Activated B cell treated with CpG ODN at 0.5 μM for 24 hours (primary cell): ENCODE measurements at regions not wholly inside any gene's neighbourhood (a gene's known extent, or its start where the extent isn't known, plus 50 kb on each side); places are given as distances from the start of the nearest gene placed in this dataset.

ENCODE experiments used
- ATAC-seq: fragments of 200-7000 bp; cut with Tn5 transposase; one replicate; pipeline ENCODE4 v1.10.0; 2021; ENCODE audit warnings: low read depth, mild to moderate bottlenecking, moderate library complexity
- CTCF ChIA-PET: fragments of 350-600 bp; sonication (Branson Sonifier 250); formaldehyde crosslinking; loops from one replicate; lab custom pipeline; 2021; ENCODE audit warnings: antibody characterized with exemption; lab: Charles Lee
- POLR2A ChIA-PET: fragments of 350-600 bp; sonication (Branson Sonifier 250); formaldehyde crosslinking; loops from one replicate; lab custom pipeline; 2021; ENCODE audit warnings: antibody characterized with exemption; lab: Charles Lee
- DNase-seq: peaks from one replicate; pipeline ENCODE4 v3.0.0; 2022
- H3K27ac Mint-ChIP-seq: one replicate; pipeline ENCODE4 v1.8.0; 2020; ENCODE audit warnings: mixed read lengths
- H3K27me3 Mint-ChIP-seq: one replicate; pipeline ENCODE4 v1.8.0; 2021; ENCODE audit warnings: mixed read lengths
- H3K36me3 Mint-ChIP-seq: one replicate; pipeline ENCODE4 v1.8.0; 2021; ENCODE audit warnings: low read depth, mixed read lengths
- H3K4me1 Mint-ChIP-seq: one replicate; pipeline ENCODE4 v1.8.0; 2021; ENCODE audit warnings: mixed read lengths
- H3K4me3 Mint-ChIP-seq: one replicate; pipeline ENCODE4 v1.8.0; 2020; ENCODE audit warnings: mild to moderate bottlenecking, mixed read lengths
- H3K9me3 Mint-ChIP-seq: one replicate; pipeline ENCODE4 v1.8.0; 2020; ENCODE audit warnings: mixed read lengths
- CTCF ChIP-seq: fragments of 200-600 bp; IDR thresholded peaks from one replicate; pipeline ENCODE4 v1.8.0; 2022; ENCODE audit warnings: antibody characterized with exemption, mild to moderate bottlenecking
- intact Hi-C: fragments of 100-400 bp; cut with micrococcal nuclease; formaldehyde crosslinking; loops from one replicate; pipeline ENCODE4 v1.15.1; 2024

DNA sequence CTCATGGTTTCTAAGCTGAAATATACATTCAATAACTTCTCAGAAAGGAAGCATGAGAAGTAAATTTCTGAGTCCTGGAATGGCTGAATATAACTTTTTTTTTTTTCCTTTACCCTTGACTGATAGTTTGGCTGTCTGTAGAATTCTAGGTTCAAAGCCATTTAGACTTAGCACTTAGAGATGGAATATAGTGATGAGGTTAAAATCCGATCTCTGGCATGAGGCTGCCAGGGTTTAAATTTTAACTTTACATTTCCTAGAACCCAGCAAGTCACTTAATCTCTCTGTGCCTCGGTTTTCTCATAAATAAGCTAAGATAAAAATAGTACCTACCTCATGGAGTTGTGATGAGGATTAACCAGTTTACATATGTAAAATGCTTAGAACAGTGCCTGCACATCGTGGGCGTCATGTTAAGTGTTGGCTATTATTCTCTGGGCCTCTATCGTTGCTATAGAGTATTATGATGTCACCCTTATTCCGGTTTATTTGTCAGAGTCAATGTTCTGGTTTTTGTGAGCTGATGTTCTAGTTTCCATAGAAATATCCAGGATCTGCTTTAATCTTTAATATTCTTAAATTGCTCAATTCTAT, 199.8 kb upstream of the TLE3 start:
- Mint-ChIP-seq H3K36me3 (no peaks in the 10 kb centered on the region), H3K27me3 (no peaks in the 10 kb centered on the region), H3K9me3 (no peaks in the 10 kb centered on the region), H3K27ac (no peak overlapping the region), H3K4me3 (no peak overlapping the region), H3K4me1 (peaks cover 11% of the 10 kb centered on the region)
- intact Hi-C loops: no loop called here
- POLR2A ChIA-PET: interaction anchor here (0.7 kb wide), 1 partner anchor 207 kb away, joined by 4 read pairs; no protein-coding TSS in a partner anchor
- ATAC-seq (no peak), DNase-seq (no peak)
- CTCF ChIA-PET: no interaction called here
- TF ChIP-seq CTCF: no peak

DNA sequence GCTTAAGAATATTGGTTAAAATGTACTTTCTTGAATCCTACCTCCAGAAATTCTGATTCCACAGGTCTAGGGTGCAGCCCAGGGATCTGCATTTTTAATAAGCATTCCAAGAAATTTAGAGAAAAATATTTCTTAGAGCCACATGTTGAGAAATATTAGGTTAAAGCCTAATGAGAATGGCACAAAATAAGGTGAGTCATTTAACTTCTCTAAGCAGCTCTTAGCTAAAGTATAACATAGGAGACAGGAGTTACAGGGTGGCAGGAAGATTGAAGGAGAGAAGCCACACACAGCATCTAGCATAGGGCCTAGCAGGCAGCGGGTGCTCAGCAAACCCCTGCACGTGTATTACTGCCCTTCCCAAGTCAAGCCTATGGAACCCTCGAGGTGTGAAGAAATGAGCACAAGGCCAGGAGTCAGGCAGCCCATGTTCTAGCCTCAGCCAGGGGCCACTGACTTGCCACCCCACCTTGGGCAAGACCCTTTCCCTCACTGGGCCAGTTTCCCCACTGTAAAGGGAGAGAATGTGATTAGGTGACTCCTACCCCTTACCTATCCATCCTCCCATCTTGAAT, 197.1 kb upstream of the TLE3 start:
- Mint-ChIP-seq H3K36me3 (no peaks in the 10 kb centered on the region), H3K27ac (no peak overlapping the region), H3K27me3 (no peaks in the 10 kb centered on the region), H3K4me1 (no peaks in the 10 kb centered on the region), H3K9me3 (no peaks in the 10 kb centered on the region), H3K4me3 (no peak overlapping the region)
- intact Hi-C loops: no loop called here
- no peak for DNase-seq
- ChIA-PET CTCF (no interaction called here), POLR2A (no interaction called here)
- ATAC-seq: no peak
- TF ChIP-seq CTCF: no peak

GRCh38 chr15:70293591-70294470, 196.1 kb upstream of the TLE3 start:
- no peak for DNase-seq
- Mint-ChIP-seq H3K27me3 (no peaks in the 10 kb centered on the region), H3K27ac (no peak overlapping the region), H3K4me1 (no peaks in the 10 kb centered on the region), H3K36me3 (no peaks in the 10 kb centered on the region), H3K4me3 (no peak overlapping the region), H3K9me3 (no peaks in the 10 kb centered on the region)
- CTCF ChIA-PET: no interaction called here
- intact Hi-C loops: no loop called here
- TF ChIP-seq CTCF: no peak
- POLR2A ChIA-PET: interaction anchor here (0.5 to 0.7 kb wide), 2 partner anchors 42 to 536 kb away, joined by 3 to 4 read pairs; no protein-coding TSS in a partner anchor
- no peak for ATAC-seq

GRCh38 chr15:70293138-70293537, 195.4 kb upstream of the TLE3 start:
- no peak for ATAC-seq
- H3K36me3 Mint-ChIP-seq: no peaks in the 10 kb centered on the region

More at GRCh38 chr15:70293138-70293537, 195.4 kb upstream of the TLE3 start:
- CTCF ChIA-PET: no interaction called here
- POLR2A ChIA-PET: interaction anchor here (0.7 kb wide), 1 partner anchor 41 kb away, joined by 3 read pairs; no protein-coding TSS in a partner anchor
- no peak for TF ChIP-seq CTCF
- Mint-ChIP-seq H3K27me3 (no peaks in the 10 kb centered on the region), H3K9me3 (no peaks in the 10 kb centered on the region), H3K4me3 (no peak overlapping the region), H3K4me1 (peaks cover 2% of the 10 kb centered on the region), H3K27ac (no peak overlapping the region)
- intact Hi-C loops: no loop called here
- DNase-seq: no peak
